ENCODE measurements at regions not wholly inside any gene's neighbourhood (a gene's known extent, or its start where the extent isn't known, plus 50 kb on each side); places are given as distances from the start of the nearest gene placed in this dataset.

- Histone ChIP-seq H3K36me3 (no peaks in the 10 kb centered on the region), H3K4me3 (no peak overlapping the region), H3K4me1 (ENCODE audit: insufficient read depth) (no peaks in the 10 kb centered on the region), H3K27me3 (no peaks in the 10 kb centered on the region), H3K27ac (peak overlapping the region in 1 of 2 donors; percentile 74), H3K9me3 (no peaks in the 10 kb centered on the region)
- DNase-seq: peak; percentile 37 to 58 (median 46)
- intact Hi-C loops (cut with DNase I): no loop called here
- WGBS, 3 donors: 21 to 26% (median 22%) methylated on average over 8 of the region's 8 CpGs
- no peak for TF ChIP-seq POLR2A (IDR thresholded peaks at IDR 0.05)
- no peak for TF ChIP-seq CTCF (IDR thresholded peaks at IDR 0.05)
- no peak for TF ChIP-seq EP300 (IDR thresholded peaks at IDR 0.05)
Measured at GRCh38 chr6:15897063-15897876, 231.6 kb upstream of the MYLIP start.

GRCh38 chr6:15894973-15895725 lies 232.3 kb upstream of the DTNBP1 start:
- no peak overlapping the region for H3K4me3 ChIP-seq
- H3K27ac ChIP-seq: no peak overlapping the region
- no peaks in the 10 kb centered on the region for H3K36me3 ChIP-seq
- no peaks in the 10 kb centered on the region for H3K4me1 ChIP-seq (ENCODE audit: insufficient read depth)
- TF ChIP-seq POLR2A (IDR thresholded peaks at IDR 0.05): no peak
- H3K27me3 ChIP-seq: no peaks in the 10 kb centered on the region
- intact Hi-C loops (cut with DNase I): no loop called here
- WGBS, 3 donors: 90 to 97% (median 95%) methylated on average over 4 of the region's 4 CpGs
- DNase-seq: no peak
- no peaks in the 10 kb centered on the region for H3K9me3 ChIP-seq

- Histone ChIP-seq H3K27ac (no peak overlapping the region), H3K9me3 (no peaks in the 10 kb centered on the region), H3K36me3 (no peaks in the 10 kb centered on the region), H3K4me1 (ENCODE audit: insufficient read depth) (no peaks in the 10 kb centered on the region), H3K27me3 (no peaks in the 10 kb centered on the region), H3K4me3 (no peak overlapping the region)
- TF ChIP-seq EP300 (IDR thresholded peaks at IDR 0.05) (no peak), CTCF (IDR thresholded peaks at IDR 0.05) (no peak), POLR2A (IDR thresholded peaks at IDR 0.05) (no peak)
- intact Hi-C loops (cut with DNase I): no loop called here
- DNase-seq: no peak
- 72 to 73% (median 73%) methylated on average over 5 of the region's 5 CpGs for WGBS, 3 donors
Measured at GRCh38 chr6:15893556-15894253, 230.9 kb upstream of the DTNBP1 start.

GRCh38 chr6:15892369-15892768 lies 229.5 kb upstream of the DTNBP1 start:
- Histone ChIP-seq H3K36me3 (no peaks in the 10 kb centered on the region), H3K9me3 (no peaks in the 10 kb centered on the region), H3K4me3 (no peak overlapping the region), H3K27ac (no peak overlapping the region), H3K4me1 (ENCODE audit: insufficient read depth) (no peaks in the 10 kb centered on the region), H3K27me3 (no peaks in the 10 kb centered on the region)
- 22 to 40% (median 30%) methylated on average over 1 of the region's 1 CpG for WGBS, 3 donors
- no peak for DNase-seq
- intact Hi-C loops (cut with DNase I): no loop called here
- TF ChIP-seq CTCF (IDR thresholded peaks at IDR 0.05): no peak
- no peak for TF ChIP-seq POLR2A (IDR thresholded peaks at IDR 0.05)
- TF ChIP-seq EP300 (IDR thresholded peaks at IDR 0.05): no peak

Data from ovary (tissue), 7 donors.